ENCODE measurements at regions not wholly inside any gene's neighbourhood (a gene's known extent, or its start where the extent isn't known, plus 50 kb on each side); places are given as distances from the start of the nearest gene placed in this dataset.

- DNase-seq: no peak
Measured at GRCh38 chr1:82848043-82848442, 1047.3 kb downstream of the ADGRL2 start.

- no peak for DNase-seq
Measured at GRCh38 chr1:82845866-82846265, 1045.1 kb downstream of the ADGRL2 start.

- no peak for DNase-seq
Measured at GRCh38 chr1:82844911-82845827, 1044.4 kb downstream of the ADGRL2 start.

GRCh38 chr1:82844447-82844846 lies 1043.7 kb downstream of the ADGRL2 start:
- DNase-seq: no peak

- no peak for DNase-seq
Measured at GRCh38 chr1:82843876-82844275, 1043.1 kb downstream of the ADGRL2 start.

GRCh38 chr1:82840192-82840591 lies 1039.5 kb downstream of the ADGRL2 start:
- DNase-seq: no peak

- DNase-seq: no peak
Measured at GRCh38 chr1:82837766-82838465, 1037.2 kb downstream of the ADGRL2 start.

GRCh38 chr1:82836973-82837680 lies 1036.4 kb downstream of the ADGRL2 start:
- DNase-seq: no peak

- DNase-seq: no peak
Measured at GRCh38 chr1:82836213-82836972, 1035.7 kb downstream of the ADGRL2 start.

- DNase-seq: no peak
Measured at GRCh38 chr1:82830690-82831380, 1030.1 kb downstream of the ADGRL2 start.

GRCh38 chr1:82829527-82829926 lies 1028.8 kb downstream of the ADGRL2 start:
- DNase-seq: no peak

- DNase-seq: no peak
Measured at GRCh38 chr1:82823876-82824275, 1023.1 kb downstream of the ADGRL2 start.

- DNase-seq: no peak
Measured at GRCh38 chr1:82820816-82821215, 1020.1 kb downstream of the ADGRL2 start.

GRCh38 chr1:82819234-82819633 lies 1018.5 kb downstream of the ADGRL2 start:
- DNase-seq: no peak

GRCh38 chr1:82818586-82818985 lies 1017.9 kb downstream of the ADGRL2 start:
- DNase-seq: no peak

GRCh38 chr1:82813386-82813785 lies 1012.7 kb downstream of the ADGRL2 start:
- no peak for DNase-seq

- DNase-seq: no peak
Measured at GRCh38 chr1:82810601-82811000, 1009.9 kb downstream of the ADGRL2 start.

- DNase-seq: no peak
Measured at GRCh38 chr1:82807563-82807962, 1006.8 kb downstream of the ADGRL2 start.

GRCh38 chr1:82806133-82806532 lies 1005.4 kb downstream of the ADGRL2 start:
- DNase-seq: no peak

GRCh38 chr1:82801176-82801575 lies 1000.4 kb downstream of the ADGRL2 start:
- DNase-seq: no peak

GRCh38 chr1:82800721-82801120 lies 1000.0 kb downstream of the ADGRL2 start:
- no peak for DNase-seq

- no peak for DNase-seq
Measured at GRCh38 chr1:82799261-82799660, 998.5 kb downstream of the ADGRL2 start.

Measured in CD4-positive, alpha-beta T cell treated with Interleukin-15 for 1 hour (primary cell).